ENCODE measurements at regions not wholly inside any gene's neighbourhood (a gene's known extent, or its start where the extent isn't known, plus 50 kb on each side); places are given as distances from the start of the nearest gene placed in this dataset.

GRCh38 chr18:22641958-22642357 is 224.2 kb upstream of the CTAGE1 start (continued):
- TF ChIP-seq EZH2 (IDR thresholded peaks at IDR 0.05; ENCODE audit: borderline replicate concordance, control insufficient read depth, low read depth, low read length) = no peak

- Histone ChIP-seq H4K20me1 (ENCODE audit: control insufficient read depth, insufficient read depth) (no peaks in the 10 kb centered on the region), H3K79me2 (ENCODE audit: control insufficient read depth, insufficient read depth, low read length) (no peaks in the 10 kb centered on the region), H3K4me2 (ENCODE audit: control insufficient read depth, insufficient read depth) (no peak overlapping the region), H3K27me3 (replicated peaks in 1 of 2; ENCODE audit: control insufficient read depth in 2 of 2, insufficient read depth in 2 of 2, low read length in 1 of 2) (no peaks in the 10 kb centered on the region), H3K36me3 (ENCODE audit: control insufficient read depth in 2 of 2, insufficient read depth in 2 of 2, low read length in 1 of 2) (no peaks in the 10 kb centered on the region), H3K4me3 (no peak overlapping the region), H3K9ac (ENCODE audit: control insufficient read depth, insufficient read depth, low read length) (no peak overlapping the region), H3K4me1 (ENCODE audit: control insufficient read depth, insufficient read depth, low read length) (no peaks in the 10 kb centered on the region), H3K27ac (ENCODE audit: control insufficient read depth, insufficient read depth) (no peak overlapping the region), H2AFZ (ENCODE audit: control insufficient read depth, low read depth, low read length) (no peak overlapping the region), H3K9me3 (replicated peaks; ENCODE audit: control insufficient read depth, insufficient read depth, low read length) (no peaks in the 10 kb centered on the region)
- TF ChIP-seq RCOR1 (conservative IDR thresholded peaks at IDR 0.05; ENCODE audit: low read depth, low read length) (no peak), RELB (IDR thresholded peaks at IDR 0.05; ENCODE audit: low read depth) (no peak), ATF2 (IDR thresholded peaks at IDR 0.05; ENCODE audit: low read length) (no peak), ATF3 (IDR thresholded peaks at IDR 0.05; ENCODE audit: borderline replicate concordance, extremely low read depth, low read depth, low read length) (no peak), RBBP5 (conservative IDR thresholded peaks at IDR 0.05) (no peak), ELK1 (IDR thresholded peaks at IDR 0.05; ENCODE audit: low read depth, low read length) (no peak), SREBF1 (IDR thresholded peaks at IDR 0.05; ENCODE audit: low read length) (no peak), WRNIP1 (IDR thresholded peaks at IDR 0.05; ENCODE audit: borderline replicate concordance, low read depth, low read length) (no peak), CEBPZ (IDR thresholded peaks at IDR 0.05; ENCODE audit: low read depth, low read length) (no peak)
- POLR2A ChIA-PET = no interaction called here
- in situ Hi-C loops (cut with MboI) = no loop called here
- ATAC-seq (no peak), FAIRE-seq (no peak), DNase-seq (ENCODE audit: low read depth, low spot score) (no peak)
- RAD21 ChIA-PET (ENCODE audit: unreplicated experiment) = no interaction called here
- SMC1A ChIA-PET (ENCODE audit: uncharacterized antibody, unreplicated experiment) = no interaction called here
- intact Hi-C loops (cut with micrococcal nuclease; ENCODE audit: unreplicated experiment) = no loop called here
- WGBS (ENCODE audit: insufficient coverage, insufficient replicate concordance, low lambda C conversion rate, missing lambda C conversion rate) = 47% methylated on average over 2 of the region's 2 CpGs
- no TSS peak for BruUV-seq (replicated peaks)
- CTCF ChIA-PET = no interaction called here
Measured at GRCh38 chr18:22643731-22644130, 226.0 kb upstream of the CTAGE1 start.

All from GM12878 (cell line).